C4-2B (cell line): ENCODE measurements at regions not wholly inside any gene's neighbourhood (a gene's known extent, or its start where the extent isn't known, plus 50 kb on each side); places are given as distances from the start of the nearest gene placed in this dataset.

Experiments
- CTCF ChIP-seq: fragments of 450-650 bp; conservative IDR thresholded peaks from 2 replicates; pipeline ENCODE4 v1.5.1; 2017; ENCODE audit warnings: mild to moderate bottlenecking
- ZFX ChIP-seq: fragments of 450-650 bp; IDR thresholded peaks from 2 replicates; pipeline ENCODE4 v1.6.1; 2017

- TF ChIP-seq CTCF (no peak), ZFX (no peak)
These were observed 172.6 kb upstream of the ZNF608 start for GRCh38 chr5:124919076-124919475.
